ENCODE measurements at regions not wholly inside any gene's neighbourhood (a gene's known extent, or its start where the extent isn't known, plus 50 kb on each side); places are given as distances from the start of the nearest gene placed in this dataset.
A peak's percentile ranks its signal among the peaks of the same experiment; 100 is the strongest.
"Not testable (repeated sequence)": the region's sequence is repeated elsewhere in the genome, so short reads cannot be mapped to it uniquely, and the experiment has no call there.

DNA sequence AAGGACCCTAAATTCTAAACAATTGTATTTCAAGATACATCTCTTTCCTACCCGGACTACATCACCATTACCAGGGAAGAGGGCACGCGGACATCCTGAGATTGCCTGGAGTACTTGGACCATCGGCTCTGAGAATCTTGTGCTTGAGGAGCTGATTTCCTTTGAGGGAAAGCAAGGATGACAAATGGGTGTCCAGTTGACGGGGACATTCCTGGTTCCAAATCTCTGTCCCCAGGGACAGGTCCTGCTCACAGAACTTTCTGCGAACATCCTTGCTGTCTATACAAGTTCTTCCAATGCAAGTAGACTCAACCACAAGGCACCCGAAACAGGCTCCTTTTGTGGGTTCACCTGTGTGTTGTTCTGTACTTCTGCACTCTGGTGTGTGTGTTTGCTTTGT lies 289.5 kb upstream of the MYT1L start:
- DNase-seq: no peak

GRCh38 chr2:2619995-2620394 lies 288.9 kb upstream of the MYT1L start:
- DNase-seq: no peak

- no peak for DNase-seq
These were observed 283.4 kb upstream of the MYT1L start for GRCh38 chr2:2614452-2614851.

DNA sequence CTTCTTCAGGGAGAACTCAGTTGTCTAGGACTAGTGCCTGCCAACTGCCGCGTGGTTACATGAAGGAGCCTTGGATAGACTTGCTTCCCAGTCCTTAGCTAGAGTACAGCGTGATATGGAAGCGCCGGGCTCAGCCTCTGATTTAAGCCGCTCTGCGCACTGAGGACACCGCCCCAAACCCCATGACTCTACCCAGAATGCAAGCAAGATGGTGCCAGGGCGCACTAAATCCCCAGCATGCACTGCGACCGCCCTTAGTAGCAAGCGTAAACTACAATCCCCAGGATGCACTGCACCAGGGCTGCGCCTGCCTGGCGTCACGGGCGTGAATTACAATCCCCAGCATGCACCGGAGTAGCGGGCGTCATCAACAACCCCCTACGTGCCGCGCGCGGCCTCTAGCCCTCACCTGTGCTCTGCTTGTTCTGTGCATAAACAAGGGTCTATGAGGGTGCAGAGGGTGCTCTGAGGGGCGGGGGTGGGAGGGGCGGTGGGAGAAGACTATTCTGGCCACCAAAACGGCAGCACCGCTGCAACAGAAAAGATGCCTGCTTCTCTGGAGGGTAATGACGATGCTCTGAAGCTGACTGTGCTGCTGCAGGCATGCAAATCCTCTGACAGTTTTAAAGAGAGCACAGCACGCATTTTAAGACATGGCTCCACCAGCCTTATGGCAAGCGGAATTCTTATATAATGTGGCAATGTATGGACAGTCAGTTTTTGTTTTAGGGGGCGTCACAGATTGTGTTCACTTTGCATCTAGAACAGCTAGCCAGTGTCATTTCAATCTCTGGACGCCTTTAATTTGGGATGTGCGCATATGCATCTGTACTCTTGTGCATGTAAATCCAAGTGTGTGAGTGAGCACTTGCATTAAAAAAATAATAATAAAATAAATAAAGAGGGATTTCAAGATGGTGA lies 282.5 kb upstream of the MYT1L start:
- DNase-seq: peak; percentile 17

DNA sequence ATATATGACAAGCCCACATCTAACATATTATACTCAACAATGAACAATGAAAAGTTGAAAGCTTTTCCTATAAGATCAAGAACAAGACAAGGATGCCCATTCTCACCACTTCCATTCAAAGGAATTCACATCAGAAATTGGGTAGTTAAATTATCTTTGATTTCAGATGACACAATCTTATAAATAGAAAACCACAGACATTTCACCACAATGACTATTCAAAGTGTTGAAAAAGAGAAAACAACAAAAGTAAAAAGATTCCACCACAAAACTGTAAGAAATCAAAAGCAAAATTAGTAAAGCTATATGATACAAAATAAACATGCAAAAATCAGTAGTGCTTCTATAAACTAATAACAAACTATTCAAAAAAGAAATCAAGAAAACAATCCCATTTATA lies 279.7 kb upstream of the MYT1L start:
- no peak for DNase-seq

DNA sequence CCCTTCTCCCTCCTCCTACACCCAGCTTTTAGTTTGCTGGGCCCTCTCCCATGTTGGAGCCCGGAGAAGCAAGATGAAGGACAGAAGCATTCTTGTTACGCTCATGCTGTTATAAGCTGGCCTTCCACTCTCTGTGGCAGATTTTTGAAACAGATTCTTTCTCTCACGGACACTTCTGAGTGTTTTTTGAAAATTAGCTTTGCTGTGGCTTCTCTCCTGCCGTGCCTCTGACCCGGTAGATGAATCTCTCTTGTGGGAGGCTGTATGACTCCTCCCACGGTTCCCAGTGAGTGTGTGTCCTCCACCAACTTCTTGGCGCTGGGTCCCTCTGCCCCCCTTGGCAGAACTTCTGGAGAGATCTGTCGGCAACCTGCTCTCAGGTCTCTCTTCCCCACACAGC lies 269.3 kb upstream of the MYT1L start:
- no peak for DNase-seq

GRCh38 chr2:2599441-2599840 lies 268.4 kb upstream of the MYT1L start:
- no peak for DNase-seq

DNA sequence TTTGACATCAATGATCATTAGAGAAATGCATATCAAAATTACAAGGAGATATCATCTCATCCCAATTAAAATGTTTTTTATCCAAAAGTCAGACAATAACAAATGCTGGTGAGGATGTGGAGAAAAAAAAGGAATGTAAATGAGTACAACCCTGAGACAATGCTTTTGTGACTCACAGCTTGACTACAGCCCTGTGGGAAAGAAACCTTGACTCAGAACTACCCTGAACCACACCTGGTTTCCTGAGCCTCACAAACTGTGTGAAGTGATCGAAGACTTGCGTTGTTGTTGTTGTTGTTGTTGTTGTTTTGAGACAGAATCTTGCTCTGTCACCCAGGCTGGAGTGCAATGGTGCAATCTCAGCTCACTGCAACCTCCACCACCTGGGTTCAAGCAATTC lies 266.6 kb upstream of the MYT1L start:
- no peak for DNase-seq

DNA sequence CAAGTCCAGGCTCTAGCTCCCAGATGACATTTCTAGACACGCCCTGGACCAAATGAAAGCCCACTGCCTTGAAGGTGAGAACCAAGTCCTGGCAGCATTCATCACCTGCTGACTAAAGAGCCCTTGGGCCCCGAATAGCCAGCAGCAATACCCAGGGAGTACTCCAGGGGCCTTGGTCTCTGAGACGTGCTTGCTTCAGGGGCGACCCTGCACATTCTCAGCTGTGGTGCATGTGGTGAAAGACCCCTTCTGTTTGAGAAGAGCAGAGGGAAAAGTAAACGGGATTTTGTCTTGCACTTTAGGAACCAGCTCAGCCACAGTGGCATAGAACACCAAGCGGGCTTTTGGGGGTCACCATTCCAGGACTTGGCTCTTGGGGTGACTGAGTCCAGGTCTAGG lies 260.5 kb upstream of the MYT1L start:
- DNase-seq: no peak

GRCh38 chr2:2590841-2591541 lies 259.9 kb upstream of the MYT1L start:
- DNase-seq: no peak

DNA sequence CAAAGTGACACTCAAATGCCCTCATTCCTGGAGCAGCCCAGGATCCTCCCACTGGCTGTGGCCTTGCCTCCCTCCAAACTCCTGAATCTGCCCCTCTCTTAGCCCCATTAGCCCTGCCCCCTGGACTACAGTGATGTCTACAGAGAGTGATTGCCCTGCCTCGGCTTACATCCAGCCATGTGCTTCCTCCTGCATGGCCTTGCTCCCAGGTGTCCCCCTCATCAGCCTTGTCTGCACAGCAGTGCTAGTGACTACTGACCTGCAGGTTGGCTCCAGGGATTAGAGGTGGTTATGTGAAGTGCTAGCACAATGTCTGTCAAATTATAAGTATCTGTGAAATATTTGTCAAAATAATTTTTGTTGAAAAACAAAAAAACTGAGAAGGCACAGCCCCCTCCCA lies 259.1 kb upstream of the MYT1L start:
- DNase-seq: no peak

- DNase-seq: no peak
These were observed 257.7 kb upstream of the MYT1L start for GRCh38 chr2:2588777-2589176.

GRCh38 chr2:2587354-2587753 lies 256.3 kb upstream of the MYT1L start:
- DNase-seq: no peak

DNA sequence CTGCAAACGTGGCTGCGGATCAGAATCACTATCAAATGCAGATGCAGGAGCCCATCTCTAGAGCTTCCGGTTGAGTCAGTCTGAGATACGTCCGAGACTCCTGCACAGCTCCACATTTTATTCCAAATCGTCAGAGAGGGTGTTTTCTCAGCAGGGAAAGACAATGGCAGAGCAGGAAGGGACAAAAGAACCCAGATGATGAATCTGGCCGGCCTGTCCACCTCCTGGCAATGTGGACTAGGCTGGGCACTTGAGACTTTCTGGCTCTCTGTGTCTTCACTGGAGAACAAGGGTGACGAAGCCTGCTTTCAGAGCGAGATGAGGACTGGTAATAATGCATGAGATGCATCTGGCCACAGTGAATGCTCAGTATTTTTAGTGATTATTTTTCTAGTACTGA lies 255.9 kb upstream of the MYT1L start:
- no peak for DNase-seq

DNA sequence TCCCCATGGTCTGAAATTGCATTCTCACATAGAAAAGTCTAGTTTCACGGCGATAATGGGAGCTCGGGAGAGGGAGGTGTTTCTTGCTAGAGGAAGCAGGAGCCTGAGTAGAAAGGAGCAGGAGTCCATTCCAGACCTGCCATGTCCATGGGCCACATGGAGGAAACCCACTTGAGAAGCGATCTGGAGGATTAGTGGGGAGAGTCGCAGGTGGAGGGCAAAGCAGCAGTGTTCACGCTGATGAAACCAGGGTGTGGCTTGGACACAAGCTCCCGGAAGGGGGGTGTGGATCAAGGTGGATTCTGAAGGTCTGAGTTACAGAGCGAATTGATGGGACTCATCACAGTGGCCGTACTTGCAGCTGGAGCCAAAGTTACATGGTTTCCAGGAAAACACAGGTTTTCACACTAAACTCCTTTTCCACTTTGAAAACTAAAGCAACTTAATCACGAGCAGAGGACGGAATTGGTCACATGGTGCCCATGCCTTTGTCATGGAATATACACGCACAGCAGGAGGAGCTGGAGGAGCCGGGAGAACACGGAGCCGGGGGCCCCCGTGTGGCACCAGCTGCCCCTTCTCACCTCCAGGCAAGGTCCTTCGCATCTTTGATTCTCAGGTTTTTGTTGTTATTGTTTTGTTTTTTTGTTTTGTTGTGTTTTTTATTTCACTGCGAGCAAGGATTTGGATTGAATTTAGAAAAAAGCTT lies 255.1 kb upstream of the MYT1L start:
- no peak for DNase-seq

- DNase-seq: no peak
These were observed 252.0 kb upstream of the MYT1L start for GRCh38 chr2:2582998-2583545.

- no peak for DNase-seq
These were observed 250.5 kb upstream of the MYT1L start for GRCh38 chr2:2581331-2582159.

- not testable (repeated sequence) for DNase-seq
These were observed 249.8 kb upstream of the MYT1L start for GRCh38 chr2:2580841-2581240.

DNA sequence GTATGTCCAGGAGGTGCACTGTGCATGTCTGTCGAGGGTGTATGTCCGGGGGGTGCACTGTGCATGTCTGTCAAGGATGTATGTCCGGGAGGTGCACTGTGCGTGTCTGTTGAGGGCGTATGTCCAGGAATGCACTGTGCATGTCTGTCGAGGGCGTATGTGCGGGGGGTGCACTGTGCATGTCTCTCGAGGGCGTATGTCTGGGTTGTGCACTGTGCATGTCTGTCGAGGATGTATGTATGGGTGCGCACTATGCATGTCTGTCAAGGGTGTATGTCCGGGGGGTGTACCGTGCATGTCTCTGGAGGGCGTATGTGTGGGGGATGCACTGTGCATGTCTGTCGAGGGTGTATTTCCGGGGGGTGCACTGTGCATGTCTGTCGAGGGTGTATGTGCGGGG lies 249.3 kb upstream of the MYT1L start:
- no peak for DNase-seq

DNA sequence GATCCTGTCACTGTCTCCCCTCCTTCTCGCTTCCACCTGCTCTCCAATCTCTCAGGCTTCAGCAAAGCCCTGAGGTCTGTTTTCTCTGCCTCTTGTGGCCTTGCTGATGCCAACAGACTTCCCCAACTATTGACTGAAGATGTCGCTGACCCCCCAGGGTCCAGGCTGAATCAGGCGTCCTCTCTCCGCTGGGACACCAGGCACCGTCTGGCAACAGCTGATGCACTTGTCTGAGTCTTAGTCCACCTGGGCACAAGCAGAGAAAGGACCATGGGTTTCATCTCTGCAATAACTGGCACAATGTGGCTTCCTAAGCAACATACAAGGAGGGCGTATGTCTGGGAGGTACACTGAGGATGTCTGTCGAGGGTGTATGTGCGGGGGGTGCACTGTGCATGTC lies 248.7 kb upstream of the MYT1L start:
- DNase-seq: no peak

DNA sequence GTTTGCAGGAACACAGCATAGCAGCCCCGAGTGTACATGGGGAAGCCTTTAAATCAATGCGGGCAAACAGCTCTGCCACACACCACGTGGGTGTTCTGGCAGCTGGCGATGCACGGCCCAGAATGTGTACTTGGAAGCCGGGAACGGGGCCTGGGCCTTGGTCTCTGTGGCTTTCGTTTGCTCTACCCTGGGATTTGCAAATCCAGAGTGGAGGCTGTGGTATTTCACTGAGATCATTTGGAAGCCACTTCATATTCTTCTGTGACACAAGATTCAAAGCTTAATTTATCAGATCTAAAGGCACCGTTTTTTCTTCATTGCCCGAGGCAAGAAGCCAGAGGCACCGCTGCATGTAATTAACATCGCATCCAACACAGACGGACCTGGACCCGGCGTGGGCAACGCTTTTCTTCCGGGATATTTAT lies 246.3 kb upstream of the MYT1L start:
- DNase-seq: peak; percentile 23

GRCh38 chr2:2575870-2576386 lies 244.9 kb upstream of the MYT1L start:
- DNase-seq: no peak

Measured in NCI-H526 treated with DMSO at 0.1 percent for 48 hours (cell line).